H1 (cell line): ENCODE measurements at regions not wholly inside any gene's neighbourhood (a gene's known extent, or its start where the extent isn't known, plus 50 kb on each side); places are given as distances from the start of the nearest gene placed in this dataset.
"Not testable (repeated sequence)": the region's sequence is repeated elsewhere in the genome, so short reads cannot be mapped to it uniquely, and the experiment has no call there.

Experiments
- CTCF ChIA-PET: fragments of 300-600 bp; sonication (Branson Sonifier 250); formaldehyde crosslinking; loops from one replicate; lab custom pipeline; 2021; ENCODE audit not compliant: partially characterized antibody; lab: Charles Lee
- POLR2A ChIA-PET: fragments of 300-600 bp; sonication (Branson Sonifier 250); formaldehyde crosslinking; loops from one replicate; lab custom pipeline; 2021; ENCODE audit warnings: inconsistent platforms; ENCODE audit not compliant: partially characterized antibody; lab: Charles Lee
- DNase-seq, 2 experiments: peaks; one replicate each; pipeline versions ENCODE4 v3.0.0 to v3.0.0-alpha.2; 2010 to 2022; ENCODE audit warnings: low spot score in 2 of 2, low read depth in 1 of 2, mixed read lengths in 1 of 2
- FAIRE-seq: peaks from 2 replicates; lab custom pipeline; 2011; peaks lifted over from hg19 to GRCh38; lab: Jason Lieb, UNC
- H2AFZ ChIP-seq: 2 replicates; pipeline ENCODE4 v1.8.1; 2012; ENCODE audit warnings: low read length, inconsistent platforms
- H2AK5ac ChIP-seq: 2 replicates; pipeline ENCODE4 v1.6.1; 2013; ENCODE audit warnings: low read depth, low read length
- H2BK120ac ChIP-seq: replicated peaks from 2 replicates; pipeline ENCODE3; 2013; ENCODE audit warnings: low read depth, low read length, inconsistent platforms
- H2BK12ac ChIP-seq: 2 replicates; pipeline ENCODE4 v1.6.1; 2013; ENCODE audit warnings: low read depth, low read length
- H2BK15ac ChIP-seq: 2 replicates; pipeline ENCODE4 v1.6.1; 2013; ENCODE audit warnings: low read length
- H2BK20ac ChIP-seq: 2 replicates; pipeline ENCODE4 v1.6.1; 2013; ENCODE audit warnings: low read length
- H2BK5ac ChIP-seq: 2 replicates; pipeline ENCODE4 v1.6.1; 2013; ENCODE audit warnings: low read depth, low read length
- H3K14ac ChIP-seq: 2 replicates; pipeline ENCODE4 v1.6.1; 2013; ENCODE audit warnings: inconsistent platforms; ENCODE audit not compliant: insufficient read length
- H3K18ac ChIP-seq: 2 replicates; pipeline ENCODE4 v1.6.1; 2013; ENCODE audit warnings: low read length; ENCODE audit errors: extremely low read depth
- H3K23ac ChIP-seq: 2 replicates; pipeline ENCODE4 v1.6.1; 2013; ENCODE audit warnings: inconsistent platforms; ENCODE audit not compliant: insufficient read length
- H3K23me2 ChIP-seq: 2 replicates; pipeline ENCODE4 v1.6.1; 2013; ENCODE audit warnings: low read depth, low read length
- H3K27ac ChIP-seq: 2 replicates; pipeline ENCODE4 v1.6.1; 2011; ENCODE audit warnings: low read depth, low read length, inconsistent platforms
- H3K27me3 ChIP-seq, 4 experiments: replicated peaks in 1 of 4; 1 replicate in 1 of 4; 2 replicates in 3 of 4; pipeline versions ENCODE4 v1.6.1 to v1.8.1; 2011 to 2013; ENCODE audit warnings: low read length in 3 of 4, mild to moderate bottlenecking in 3 of 4, inconsistent platforms in 2 of 4, mixed read lengths in 2 of 4, moderate library complexity in 1 of 4; ENCODE audit not compliant: control insufficient read depth in 3 of 4, insufficient read depth in 3 of 4; ENCODE audit errors: extremely low read depth in 1 of 4
- H3K36me3 ChIP-seq, 4 experiments: 2 replicates each; pipeline versions ENCODE4 v1.6.1 to v1.8.1; 2011 to 2013; ENCODE audit warnings: mild to moderate bottlenecking in 4 of 4, low read length in 3 of 4, moderate library complexity in 2 of 4, control low read depth in 1 of 4, inconsistent platforms in 1 of 4; ENCODE audit not compliant: insufficient read depth in 4 of 4, control insufficient read depth in 2 of 4
- H3K4ac ChIP-seq: replicated peaks from 2 replicates; pipeline ENCODE3; 2013; ENCODE audit warnings: low read length, low read depth, mixed read lengths, inconsistent platforms; ENCODE audit not compliant: insufficient read length
- H3K4me1 ChIP-seq, 4 experiments: replicated peaks in 1 of 4; 1 replicate in 1 of 4; 2 replicates in 3 of 4; pipeline versions ENCODE4 v1.6.1 to v1.8.1; 2011 to 2013; ENCODE audit warnings: low read length in 3 of 4, inconsistent platforms in 2 of 4, mixed read lengths in 1 of 4; ENCODE audit not compliant: insufficient read depth in 4 of 4, control insufficient read depth in 3 of 4
- H3K4me2 ChIP-seq, 2 experiments: 2 replicates each; pipeline versions ENCODE4 v1.6.1 to v1.8.1; 2011 to 2013; ENCODE audit warnings: low read depth in 2 of 2, low read length in 2 of 2, control low read depth in 1 of 2, inconsistent platforms in 1 of 2, mild to moderate bottlenecking in 1 of 2; ENCODE audit not compliant: insufficient read depth in 1 of 2
- H3K4me3 ChIP-seq, 4 experiments: fragments of 200-600, 300-600 bp in 1 of 4; sonication (generic), shearing (Covaris generic), sonication (Bioruptor Twin) in 1 of 4; 2 replicates each; pipeline versions ENCODE4 v1.5.1 to v1.8.1; 2011 to 2016; ENCODE audit warnings: low read length in 4 of 4, low read depth in 3 of 4, control low read depth in 2 of 4, inconsistent platforms in 2 of 4, mild to moderate bottlenecking in 2 of 4, mixed read lengths in 1 of 4, moderate library complexity in 1 of 4; ENCODE audit not compliant: insufficient read depth in 2 of 4; ENCODE audit errors: extremely low read depth in 1 of 4
- H3K56ac ChIP-seq: replicated peaks from 2 replicates; pipeline ENCODE3; 2013; ENCODE audit warnings: low read depth, mild to moderate bottlenecking, mixed read lengths, low read length, inconsistent platforms; ENCODE audit not compliant: insufficient read length
- H3K79me1 ChIP-seq: 2 replicates; pipeline ENCODE4 v1.6.1; 2013; ENCODE audit warnings: low read depth, low read length, control low read depth
- H3K79me2 ChIP-seq, 2 experiments: 2 replicates each; pipeline versions ENCODE4 v1.6.1 to v1.8.1; 2012 to 2013; ENCODE audit warnings: low read length in 2 of 2, mild to moderate bottlenecking in 2 of 2, inconsistent platforms in 1 of 2; ENCODE audit not compliant: insufficient read depth in 2 of 2, control insufficient read depth in 1 of 2
- H3K9ac ChIP-seq, 4 experiments: replicated peaks in 1 of 4; 1 replicate in 1 of 4; 2 replicates in 3 of 4; pipeline versions ENCODE4 v1.6.1 to v1.8.1; 2011 to 2013; ENCODE audit warnings: low read depth in 3 of 4, low read length in 3 of 4, control low read depth in 2 of 4, mild to moderate bottlenecking in 2 of 4, moderate library complexity in 2 of 4, inconsistent platforms in 1 of 4; ENCODE audit errors: extremely low read depth in 1 of 4
- H3K9me3 ChIP-seq, 2 experiments: 2 replicates each; pipeline versions ENCODE4 v1.6.1 to v1.8.1; 2012 to 2013; ENCODE audit warnings: mild to moderate bottlenecking in 2 of 2, moderate library complexity in 2 of 2, control low read depth in 1 of 2, inconsistent platforms in 1 of 2, low read depth in 1 of 2, low read length in 1 of 2, mixed read lengths in 1 of 2; ENCODE audit not compliant: insufficient read depth in 2 of 2
- H4K20me1 ChIP-seq, 2 experiments: replicated peaks in 1 of 2; 2 replicates each; pipeline versions ENCODE3 to v1.8.1; 2011 to 2013; ENCODE audit warnings: inconsistent platforms in 2 of 2, low read length in 2 of 2, mild to moderate bottlenecking in 1 of 2; ENCODE audit not compliant: insufficient read depth in 2 of 2, control insufficient read depth in 1 of 2
- H4K5ac ChIP-seq: 2 replicates; pipeline ENCODE4 v1.6.1; 2013; ENCODE audit warnings: low read length, low read depth, mixed read lengths, inconsistent platforms; ENCODE audit not compliant: insufficient read length
- H4K8ac ChIP-seq: 2 replicates; pipeline ENCODE4 v1.8.0; 2013; ENCODE audit warnings: mild to moderate bottlenecking, moderate library complexity, low read length, inconsistent platforms; ENCODE audit not compliant: insufficient read depth; ENCODE audit errors: extremely low read depth
- H4K91ac ChIP-seq: replicated peaks from 2 replicates; pipeline ENCODE3; 2013; ENCODE audit warnings: low read length, mixed read lengths, inconsistent platforms; ENCODE audit not compliant: insufficient read length
- WGBS, 2 experiments: shearing (Covaris generic) in 1 of 2; methylation state at CpG; one replicate each; pipeline versions ENCODE4 v1.1.6 to v1.1.7; 2013 to 2015; ENCODE audit warnings: low lambda C conversion rate in 2 of 2, mixed read lengths in 2 of 2, inconsistent platforms in 1 of 2, low coverage in 1 of 2, missing lambda C conversion rate in 1 of 2; ENCODE audit not compliant: insufficient replicate concordance in 2 of 2, insufficient coverage in 1 of 2, insufficient read length in 1 of 2; ENCODE audit errors: extremely low coverage in 1 of 2, missing lambda C conversion rate in 1 of 2; 5-methylcytosine and 5-hydroxymethylcytosine counted together

- H3K4ac ChIP-seq, H2BK20ac ChIP-seq, H2AFZ ChIP-seq, H4K5ac ChIP-seq, DNase-seq, H2BK120ac ChIP-seq, H3K27me3 ChIP-seq, POLR2A ChIA-PET, H3K9ac ChIP-seq, H3K36me3 ChIP-seq, H3K79me1 ChIP-seq, CTCF ChIA-PET, H2BK5ac ChIP-seq, H3K56ac ChIP-seq, H3K4me1 ChIP-seq, FAIRE-seq, H3K4me3 ChIP-seq, H3K14ac ChIP-seq, H3K23ac ChIP-seq, H3K23me2 ChIP-seq, H4K20me1 ChIP-seq, H3K4me2 ChIP-seq, H2BK15ac ChIP-seq, H3K27ac ChIP-seq, H3K9me3 ChIP-seq, H3K79me2 ChIP-seq, H4K91ac ChIP-seq, H3K18ac ChIP-seq, H2BK12ac ChIP-seq, H2AK5ac ChIP-seq, H4K8ac ChIP-seq: not testable (repeated sequence)
- no CpG with 5 or more reads among the region's 19 CpGs for WGBS, 2 experiments
These were observed 5404.8 kb upstream of the TPTE start for GRCh38 chr21:5116344-5117123.

GRCh38 chr21:5117135-5117534 is 5404.2 kb upstream of the TPTE start:
- DNase-seq, H3K4ac ChIP-seq, H3K56ac ChIP-seq, H4K91ac ChIP-seq, H2BK20ac ChIP-seq, H3K23me2 ChIP-seq, H3K27ac ChIP-seq, H3K36me3 ChIP-seq, H4K5ac ChIP-seq, H3K4me3 ChIP-seq, H3K23ac ChIP-seq, H2BK15ac ChIP-seq, CTCF ChIA-PET, H2AFZ ChIP-seq, H3K4me2 ChIP-seq, FAIRE-seq, H3K79me1 ChIP-seq, H4K8ac ChIP-seq, H3K27me3 ChIP-seq, H3K4me1 ChIP-seq, H3K9me3 ChIP-seq, H3K14ac ChIP-seq, H3K9ac ChIP-seq, H4K20me1 ChIP-seq, H2AK5ac ChIP-seq, H3K79me2 ChIP-seq, POLR2A ChIA-PET, H2BK12ac ChIP-seq, H3K18ac ChIP-seq, H2BK5ac ChIP-seq, H2BK120ac ChIP-seq: not testable (repeated sequence)
- 90% methylated on average over 2 of the region's 15 CpGs; no CpG with 5 or more reads in 1 of the 2 experiments for WGBS, 2 experiments
